MCF 10A (cell line): ENCODE measurements at regions not wholly inside any gene's neighbourhood (a gene's known extent, or its start where the extent isn't known, plus 50 kb on each side); places are given as distances from the start of the nearest gene placed in this dataset.

Source experiments
- BruUV-seq: library from RNA; stranded (reverse); fragments of 400-500 nt; replicated peaks from 2 replicates; lab custom pipeline; 2021; lab: Mats Ljungman, UMichigan
- CTCF ChIA-PET: fragments of 300-600 bp; sonication (Branson Sonifier 250); formaldehyde crosslinking; extraction: SDS; loops from one replicate; lab custom pipeline; 2021; ENCODE audit warnings: antibody characterized with exemption, inconsistent platforms; lab: Yijun Ruan, JAX
- POLR2A ChIA-PET: fragments of 300-600, 350-650 bp; sonication (Branson Sonifier 250); formaldehyde crosslinking; extraction: SDS; loops from one replicate; lab custom pipeline; 2020; ENCODE audit warnings: antibody characterized with exemption, inconsistent platforms; lab: Yijun Ruan, JAX
- DNase-seq: peaks from one replicate; pipeline ENCODE4 v3.0.0-alpha.2; 2018; ENCODE audit not compliant: unreplicated experiment
- H3K27ac Mint-ChIP-seq: one replicate; pipeline ENCODE4 v1.8.0; 2022; ENCODE audit warnings: mild to moderate bottlenecking, low read depth, mixed read lengths; ENCODE audit not compliant: unreplicated experiment
- H3K27me3 Mint-ChIP-seq: one replicate; pipeline ENCODE4 v1.8.0; 2022; ENCODE audit warnings: mixed read lengths; ENCODE audit not compliant: insufficient read depth, unreplicated experiment
- H3K36me3 Mint-ChIP-seq: one replicate; pipeline ENCODE4 v1.8.0; 2022; ENCODE audit warnings: mild to moderate bottlenecking, moderate library complexity, mixed read lengths; ENCODE audit not compliant: insufficient read depth, unreplicated experiment
- H3K4me1 Mint-ChIP-seq: one replicate; pipeline ENCODE4 v1.8.0; 2022; ENCODE audit warnings: mixed read lengths; ENCODE audit not compliant: insufficient read depth, unreplicated experiment
- H3K4me3 Mint-ChIP-seq: one replicate; pipeline ENCODE4 v1.8.0; 2022; ENCODE audit warnings: mild to moderate bottlenecking, moderate library complexity, mixed read lengths; ENCODE audit not compliant: unreplicated experiment
- H3K9me3 Mint-ChIP-seq: one replicate; pipeline ENCODE4 v1.8.0; 2022; ENCODE audit warnings: mixed read lengths; ENCODE audit not compliant: unreplicated experiment
- intact Hi-C: fragments of 100-400 bp; cut with micrococcal nuclease; formaldehyde crosslinking; loops from 2 replicates; pipeline ENCODE4 v1.14.1; 2022
- TF ChIP-seq, protein P1 (sequence below): fragments of 200-600 bp; IDR thresholded peaks from one replicate; pipeline ENCODE4 v1.8.0; 2022; ENCODE audit warnings: antibody characterized with exemption, mild to moderate bottlenecking; ENCODE audit not compliant: unreplicated experiment

- TF ChIP-seq, protein P1, sequence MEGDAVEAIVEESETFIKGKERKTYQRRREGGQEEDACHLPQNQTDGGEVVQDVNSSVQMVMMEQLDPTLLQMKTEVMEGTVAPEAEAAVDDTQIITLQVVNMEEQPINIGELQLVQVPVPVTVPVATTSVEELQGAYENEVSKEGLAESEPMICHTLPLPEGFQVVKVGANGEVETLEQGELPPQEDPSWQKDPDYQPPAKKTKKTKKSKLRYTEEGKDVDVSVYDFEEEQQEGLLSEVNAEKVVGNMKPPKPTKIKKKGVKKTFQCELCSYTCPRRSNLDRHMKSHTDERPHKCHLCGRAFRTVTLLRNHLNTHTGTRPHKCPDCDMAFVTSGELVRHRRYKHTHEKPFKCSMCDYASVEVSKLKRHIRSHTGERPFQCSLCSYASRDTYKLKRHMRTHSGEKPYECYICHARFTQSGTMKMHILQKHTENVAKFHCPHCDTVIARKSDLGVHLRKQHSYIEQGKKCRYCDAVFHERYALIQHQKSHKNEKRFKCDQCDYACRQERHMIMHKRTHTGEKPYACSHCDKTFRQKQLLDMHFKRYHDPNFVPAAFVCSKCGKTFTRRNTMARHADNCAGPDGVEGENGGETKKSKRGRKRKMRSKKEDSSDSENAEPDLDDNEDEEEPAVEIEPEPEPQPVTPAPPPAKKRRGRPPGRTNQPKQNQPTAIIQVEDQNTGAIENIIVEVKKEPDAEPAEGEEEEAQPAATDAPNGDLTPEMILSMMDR: no peak
- Mint-ChIP-seq H3K27me3 (peaks cover 41% of the 10 kb centered on the region), H3K27ac (no peak overlapping the region), H3K36me3 (no peaks in the 10 kb centered on the region), H3K9me3 (no peaks in the 10 kb centered on the region), H3K4me3 (no peak overlapping the region), H3K4me1 (no peaks in the 10 kb centered on the region)
- ChIA-PET POLR2A (no interaction called here), CTCF (no interaction called here)
- BruUV-seq: no TSS peak
- intact Hi-C loops: no loop called here
- DNase-seq: no peak
Measured at GRCh38 chr1:30185313-30185712, 538.1 kb downstream of the MATN1 start.

DNA sequence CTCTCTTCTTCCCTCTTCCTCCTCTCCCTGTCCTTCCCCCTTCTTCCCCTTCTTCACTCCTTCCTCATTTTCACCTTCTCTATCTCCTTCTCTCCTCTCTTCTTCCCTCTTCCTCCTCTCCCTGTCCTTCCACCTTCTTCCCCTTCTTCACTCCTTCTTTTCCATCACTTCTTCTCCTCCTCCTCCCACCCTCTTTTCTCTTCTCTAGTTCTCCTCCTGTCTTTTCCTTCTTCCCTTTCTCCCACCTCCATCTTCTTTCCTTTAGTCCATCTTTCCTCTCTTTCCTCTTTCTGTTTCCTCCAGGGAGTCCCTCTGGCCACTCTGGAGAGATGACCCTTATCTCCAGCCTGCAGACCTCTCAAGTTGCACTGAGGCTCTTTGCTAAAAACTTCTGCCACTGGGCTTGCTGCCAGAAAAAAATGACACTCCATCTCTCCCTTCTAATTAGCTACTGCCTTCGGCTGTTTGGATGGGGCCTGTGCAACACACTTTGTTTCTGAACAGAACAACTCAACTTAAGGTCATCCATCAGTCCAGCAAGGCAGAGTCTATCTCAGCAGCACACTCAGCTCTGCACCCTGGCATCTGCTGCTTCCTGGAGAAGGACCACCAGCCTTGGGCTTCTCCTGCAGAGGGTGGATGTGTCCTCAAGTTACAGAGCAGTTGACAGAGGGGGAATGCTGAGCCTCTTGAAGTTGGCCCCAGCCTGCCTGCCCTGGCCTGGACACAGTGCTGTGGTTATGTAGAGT is 538.8 kb downstream of the MATN1 start:
- Mint-ChIP-seq H3K27me3 (peaks cover 47% of the 10 kb centered on the region), H3K36me3 (no peaks in the 10 kb centered on the region), H3K4me3 (no peak overlapping the region), H3K4me1 (no peaks in the 10 kb centered on the region), H3K27ac (no peak overlapping the region), H3K9me3 (no peaks in the 10 kb centered on the region)
- ChIA-PET CTCF (no interaction called here), POLR2A (no interaction called here)
- no TSS peak for BruUV-seq
- TF ChIP-seq, protein P1: no peak
- no peak for DNase-seq
- intact Hi-C loops: no loop called here

DNA sequence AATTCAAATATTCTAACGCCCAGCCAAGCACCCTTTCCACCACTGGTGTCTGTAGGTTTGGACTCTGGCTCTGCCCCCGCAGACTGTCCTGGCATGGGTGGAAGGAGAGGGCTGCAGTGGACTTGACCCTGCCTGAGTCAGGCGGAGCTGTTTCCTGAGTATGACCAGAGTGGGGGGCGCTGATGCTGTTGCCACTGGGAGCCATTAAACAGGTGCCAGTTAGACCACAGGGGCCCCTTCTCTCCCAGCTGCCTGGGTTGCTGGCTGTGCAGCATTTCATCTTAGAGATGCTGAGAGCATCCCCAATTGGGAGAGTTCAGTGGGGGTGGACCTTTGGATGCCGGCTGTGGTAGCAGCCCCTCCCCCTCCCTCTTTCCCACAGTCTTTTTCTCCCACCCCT is 539.5 kb downstream of the MATN1 start:
- Mint-ChIP-seq H3K27ac (no peak overlapping the region), H3K36me3 (peaks cover 6% of the 10 kb centered on the region), H3K27me3 (peaks cover 47% of the 10 kb centered on the region), H3K4me3 (no peak overlapping the region), H3K4me1 (no peaks in the 10 kb centered on the region), H3K9me3 (no peaks in the 10 kb centered on the region)
- no TSS peak for BruUV-seq
- ChIA-PET CTCF (no interaction called here), POLR2A (no interaction called here)
- DNase-seq: no peak
- TF ChIP-seq, protein P1: no peak
- intact Hi-C loops: no loop called here

DNA sequence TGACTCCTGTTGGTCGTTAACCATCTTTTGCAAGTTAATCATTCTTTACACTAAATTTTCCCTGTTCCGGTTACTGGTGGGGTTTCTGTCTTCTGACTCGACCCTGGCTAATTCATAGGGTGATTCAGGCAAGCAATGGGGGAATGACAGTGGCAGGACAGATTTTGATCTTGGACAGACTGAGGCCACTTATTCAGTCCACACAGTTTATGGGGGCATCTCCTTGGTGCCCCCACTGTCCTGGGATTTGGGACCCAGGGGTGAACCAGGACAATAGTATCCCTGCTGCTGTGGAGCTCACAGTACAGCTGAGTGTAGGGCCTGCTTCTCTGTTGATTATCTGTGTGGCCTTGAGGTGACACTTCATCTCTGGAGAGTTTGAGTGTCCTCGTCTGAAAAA is 540.4 kb downstream of the MATN1 start:
- intact Hi-C loops: no loop called here
- Mint-ChIP-seq H3K9me3 (no peaks in the 10 kb centered on the region), H3K27me3 (peaks cover 41% of the 10 kb centered on the region), H3K36me3 (peaks cover 6% of the 10 kb centered on the region), H3K4me1 (no peaks in the 10 kb centered on the region), H3K4me3 (no peak overlapping the region), H3K27ac (no peak overlapping the region)
- TF ChIP-seq, protein P1: no peak
- CTCF ChIA-PET: no interaction called here
- BruUV-seq: no TSS peak
- DNase-seq: no peak
- POLR2A ChIA-PET: no interaction called here
